ENCODE measurements at regions not wholly inside any gene's neighbourhood (a gene's known extent, or its start where the extent isn't known, plus 50 kb on each side); places are given as distances from the start of the nearest gene placed in this dataset.

GRCh38 chr3:145623349-145623748 is 537.6 kb downstream of the PLOD2 start:
- Histone ChIP-seq H3K27me3 (ENCODE audit: insufficient read depth, low read length) (no peaks in the 10 kb centered on the region), H4K8ac (ENCODE audit: low read depth, low read length) (no peak overlapping the region), H4K12ac (ENCODE audit: low read depth, low read length) (no peak overlapping the region), H3K27ac (ENCODE audit: low read depth, low read length) (no peak overlapping the region), H2BK12ac (ENCODE audit: low read length) (no peak overlapping the region), H3K14ac (ENCODE audit: low read length) (no peak overlapping the region), H2BK5ac (ENCODE audit: low read depth, low read length, poor library complexity) (no peak overlapping the region), H2AFZ (ENCODE audit: insufficient read depth, low read length, poor library complexity) (no peak overlapping the region), H3K79me2 (ENCODE audit: control insufficient read depth, insufficient read depth, low read length, poor library complexity) (no peaks in the 10 kb centered on the region), H3K79me1 (ENCODE audit: low read length) (no peaks in the 10 kb centered on the region), H3K23ac (ENCODE audit: low read length) (no peak overlapping the region), H3K4me3 (ENCODE audit: low read depth, low read length) (no peak overlapping the region), H2BK120ac (ENCODE audit: insufficient read depth, low read length, poor library complexity) (no peak overlapping the region), H3K18ac (ENCODE audit: low read length) (no peak overlapping the region), H3K9ac (ENCODE audit: low read length) (no peak overlapping the region), H3K4me1 (ENCODE audit: control insufficient read depth in 1 of 2, insufficient read depth in 2 of 2, low read length in 2 of 2) (no peaks in the 10 kb centered on the region), H3K9me3 (ENCODE audit: insufficient read depth, low read depth, low read length) (no peaks in the 10 kb centered on the region), H3K4ac (ENCODE audit: low read depth, low read length) (no peak overlapping the region), H2AK5ac (ENCODE audit: low read length) (no peak overlapping the region), H4K91ac (ENCODE audit: low read depth, low read length) (no peak overlapping the region), H3K4me2 (ENCODE audit: low read length) (no peak overlapping the region), H3K36me3 (ENCODE audit: control insufficient read depth in 1 of 2, insufficient read depth in 2 of 2, low read length in 2 of 2) (no peaks in the 10 kb centered on the region)
- DNase-seq: no peak

GRCh38 chr3:145628211-145628610 is 532.8 kb downstream of the PLOD2 start:
- Histone ChIP-seq H3K14ac (ENCODE audit: low read length) (no peak overlapping the region), H3K9ac (ENCODE audit: low read length) (no peak overlapping the region), H3K18ac (ENCODE audit: low read length) (no peak overlapping the region), H3K4me1 (ENCODE audit: control insufficient read depth in 1 of 2, insufficient read depth in 2 of 2, low read length in 2 of 2) (no peaks in the 10 kb centered on the region), H3K27me3 (ENCODE audit: insufficient read depth, low read length) (no peaks in the 10 kb centered on the region), H2AK5ac (ENCODE audit: low read length) (no peak overlapping the region), H3K4ac (ENCODE audit: low read depth, low read length) (no peak overlapping the region), H3K79me1 (ENCODE audit: low read length) (no peaks in the 10 kb centered on the region), H3K79me2 (ENCODE audit: control insufficient read depth, insufficient read depth, low read length, poor library complexity) (no peaks in the 10 kb centered on the region), H4K91ac (ENCODE audit: low read depth, low read length) (no peak overlapping the region), H3K36me3 (ENCODE audit: control insufficient read depth in 1 of 2, insufficient read depth in 2 of 2, low read length in 2 of 2) (no peaks in the 10 kb centered on the region), H4K8ac (ENCODE audit: low read depth, low read length) (no peak overlapping the region), H4K12ac (ENCODE audit: low read depth, low read length) (no peak overlapping the region), H2BK12ac (ENCODE audit: low read length) (no peak overlapping the region), H3K27ac (ENCODE audit: low read depth, low read length) (no peak overlapping the region), H2BK5ac (ENCODE audit: low read depth, low read length, poor library complexity) (no peak overlapping the region), H2AFZ (ENCODE audit: insufficient read depth, low read length, poor library complexity) (no peak overlapping the region), H3K4me3 (ENCODE audit: low read depth, low read length) (no peak overlapping the region), H3K4me2 (ENCODE audit: low read length) (no peak overlapping the region), H3K23ac (ENCODE audit: low read length) (no peak overlapping the region), H2BK120ac (ENCODE audit: insufficient read depth, low read length, poor library complexity) (no peak overlapping the region), H3K9me3 (ENCODE audit: insufficient read depth, low read depth, low read length) (no peaks in the 10 kb centered on the region)
- DNase-seq: no peak

- H3K14ac ChIP-seq (ENCODE audit: low read length): no peak overlapping the region
- no peak overlapping the region for H3K4ac ChIP-seq (ENCODE audit: low read depth, low read length)
- H3K9me3 ChIP-seq (ENCODE audit: insufficient read depth, low read depth, low read length): no peaks in the 10 kb centered on the region
- H3K79me2 ChIP-seq (ENCODE audit: control insufficient read depth, insufficient read depth, low read length, poor library complexity): no peaks in the 10 kb centered on the region
- H4K8ac ChIP-seq (ENCODE audit: low read depth, low read length): no peak overlapping the region
- DNase-seq: no peak
- no peak overlapping the region for H4K12ac ChIP-seq (ENCODE audit: low read depth, low read length)
- no peak overlapping the region for H3K4me3 ChIP-seq (ENCODE audit: low read depth, low read length)
- H2AFZ ChIP-seq (ENCODE audit: insufficient read depth, low read length, poor library complexity): no peak overlapping the region
- H3K9ac ChIP-seq (ENCODE audit: low read length): no peak overlapping the region
- H2AK5ac ChIP-seq (ENCODE audit: low read length): no peak overlapping the region
- H3K27me3 ChIP-seq (ENCODE audit: insufficient read depth, low read length): no peaks in the 10 kb centered on the region
- no peak overlapping the region for H3K4me2 ChIP-seq (ENCODE audit: low read length)
- H3K4me1 ChIP-seq (ENCODE audit: control insufficient read depth in 1 of 2, insufficient read depth in 2 of 2, low read length in 2 of 2): peaks cover 4% of the 10 kb centered on the region in 2 experiments
- no CpG with 5 or more reads among the region's 1 CpG for WGBS (ENCODE audit: extremely low coverage, insufficient coverage, insufficient read length)
- no peak overlapping the region for H3K23ac ChIP-seq (ENCODE audit: low read length)
- no peak overlapping the region for H3K27ac ChIP-seq (ENCODE audit: low read depth, low read length)
- H2BK120ac ChIP-seq (ENCODE audit: insufficient read depth, low read length, poor library complexity): no peak overlapping the region
- H3K36me3 ChIP-seq (ENCODE audit: control insufficient read depth in 1 of 2, insufficient read depth in 2 of 2, low read length in 2 of 2): no peaks in the 10 kb centered on the region
- H3K79me1 ChIP-seq (ENCODE audit: low read length): no peaks in the 10 kb centered on the region
- H4K91ac ChIP-seq (ENCODE audit: low read depth, low read length): no peak overlapping the region
- no peak overlapping the region for H3K18ac ChIP-seq (ENCODE audit: low read length)
- H2BK12ac ChIP-seq (ENCODE audit: low read length): no peak overlapping the region
- H2BK5ac ChIP-seq (ENCODE audit: low read depth, low read length, poor library complexity): no peak overlapping the region
These were observed 523.9 kb downstream of the PLOD2 start for GRCh38 chr3:145637105-145637504.

GRCh38 chr3:145639003-145639606 is 521.9 kb downstream of the PLOD2 start:
- Histone ChIP-seq H2BK5ac (ENCODE audit: low read depth, low read length, poor library complexity) (no peak overlapping the region), H4K91ac (ENCODE audit: low read depth, low read length) (no peak overlapping the region), H4K12ac (ENCODE audit: low read depth, low read length) (no peak overlapping the region), H2BK120ac (ENCODE audit: insufficient read depth, low read length, poor library complexity) (no peak overlapping the region), H3K27ac (ENCODE audit: low read depth, low read length) (no peak overlapping the region), H3K4me3 (ENCODE audit: low read depth, low read length) (no peak overlapping the region), H3K79me2 (ENCODE audit: control insufficient read depth, insufficient read depth, low read length, poor library complexity) (no peaks in the 10 kb centered on the region), H3K4me1 (ENCODE audit: control insufficient read depth in 1 of 2, insufficient read depth in 2 of 2, low read length in 2 of 2) (peaks cover 4% of the 10 kb centered on the region in 2 experiments), H3K4ac (ENCODE audit: low read depth, low read length) (no peak overlapping the region), H3K9ac (ENCODE audit: low read length) (no peak overlapping the region), H3K27me3 (ENCODE audit: insufficient read depth, low read length) (no peaks in the 10 kb centered on the region), H3K79me1 (ENCODE audit: low read length) (no peaks in the 10 kb centered on the region), H3K18ac (ENCODE audit: low read length) (no peak overlapping the region), H2AK5ac (ENCODE audit: low read length) (no peak overlapping the region), H2BK12ac (ENCODE audit: low read length) (no peak overlapping the region), H2AFZ (ENCODE audit: insufficient read depth, low read length, poor library complexity) (no peak overlapping the region), H3K23ac (ENCODE audit: low read length) (no peak overlapping the region), H3K36me3 (ENCODE audit: control insufficient read depth in 1 of 2, insufficient read depth in 2 of 2, low read length in 2 of 2) (no peaks in the 10 kb centered on the region), H4K8ac (ENCODE audit: low read depth, low read length) (no peak overlapping the region), H3K9me3 (ENCODE audit: insufficient read depth, low read depth, low read length) (no peaks in the 10 kb centered on the region), H3K14ac (ENCODE audit: low read length) (no peak overlapping the region), H3K4me2 (ENCODE audit: low read length) (no peak overlapping the region)
- whole genome bisulfite sequencing (ENCODE audit: extremely low coverage, insufficient coverage, insufficient read length): no CpG with 5 or more reads among the region's 4 CpGs
- no peak for DNase-seq
